ENCODE measurements at regions not wholly inside any gene's neighbourhood (a gene's known extent, or its start where the extent isn't known, plus 50 kb on each side); places are given as distances from the start of the nearest gene placed in this dataset.
"Not testable (repeated sequence)": the region's sequence is repeated elsewhere in the genome, so short reads cannot be mapped to it uniquely, and the experiment has no call there.

GRCh38 chr11:71783191-71783590 lies 49.8 kb upstream of the DEFB108B start:
- H4K20me1 ChIP-seq (ENCODE audit: insufficient read depth); H3K9me2 ChIP-seq (ENCODE audit: insufficient read depth); H3K79me2 ChIP-seq (ENCODE audit: low read depth); BruUV-seq (replicated peaks); POLR2A ChIA-PET (ENCODE audit: unreplicated experiment); H2AFZ ChIP-seq; H3K27ac ChIP-seq; CTCF ChIA-PET; H3K4me3 ChIP-seq; H3K36me3 ChIP-seq (ENCODE audit: low read depth); H3K9me3 ChIP-seq (ENCODE audit: insufficient read depth, low read depth); intact Hi-C loops (cut with micrococcal nuclease; ENCODE audit: unreplicated experiment); H3K27me3 ChIP-seq (ENCODE audit: insufficient read depth, low read depth); H3F3A ChIP-seq (ENCODE audit: insufficient read depth, low read depth): not testable (repeated sequence)
- Histone ChIP-seq H3K4me2 (0 out of 2 replicates have a peak overlapping the region, but pooled peaks have one; percentile 17), H3K4me1 (replicated peaks; ENCODE audit: insufficient read depth) (peaks cover 40% of the 10 kb centered on the region)
- peak in 1 of 2 experiments; percentile 61 for DNase-seq

All from PC-9 (cell line).